ENCODE measurements at regions not wholly inside any gene's neighbourhood (a gene's known extent, or its start where the extent isn't known, plus 50 kb on each side); places are given as distances from the start of the nearest gene placed in this dataset.

GRCh38 chr10:108086502-108086901 is 922.0 kb upstream of the SORCS1 start:
- TF ChIP-seq MAX (IDR thresholded peaks at IDR 0.05) (no peak), EP300 (IDR thresholded peaks at IDR 0.05; ENCODE audit: borderline replicate concordance) (no peak), FOXM1 (IDR thresholded peaks at IDR 0.05; ENCODE audit: borderline replicate concordance, low read depth) (no peak), REST (IDR thresholded peaks at IDR 0.05; ENCODE audit: low read depth) (no peak), YY1 (IDR thresholded peaks at IDR 0.05; ENCODE audit: low read depth) (no peak), TCF12 (IDR thresholded peaks at IDR 0.05; ENCODE audit: low read depth) (no peak), RAD21 (IDR thresholded peaks at IDR 0.05; ENCODE audit: low read depth) (no peak), CEBPB (IDR thresholded peaks at IDR 0.05) (no peak), EGR1 (IDR thresholded peaks at IDR 0.05) (no peak), CREB1 (IDR thresholded peaks at IDR 0.05; ENCODE audit: low read depth) (no peak), NFIC (IDR thresholded peaks at IDR 0.05) (no peak), TAF1 (IDR thresholded peaks at IDR 0.05; ENCODE audit: low read depth) (no peak)

All from Ishikawa (cell line).